ENCODE measurements at regions not wholly inside any gene's neighbourhood (a gene's known extent, or its start where the extent isn't known, plus 50 kb on each side); places are given as distances from the start of the nearest gene placed in this dataset.

DNA sequence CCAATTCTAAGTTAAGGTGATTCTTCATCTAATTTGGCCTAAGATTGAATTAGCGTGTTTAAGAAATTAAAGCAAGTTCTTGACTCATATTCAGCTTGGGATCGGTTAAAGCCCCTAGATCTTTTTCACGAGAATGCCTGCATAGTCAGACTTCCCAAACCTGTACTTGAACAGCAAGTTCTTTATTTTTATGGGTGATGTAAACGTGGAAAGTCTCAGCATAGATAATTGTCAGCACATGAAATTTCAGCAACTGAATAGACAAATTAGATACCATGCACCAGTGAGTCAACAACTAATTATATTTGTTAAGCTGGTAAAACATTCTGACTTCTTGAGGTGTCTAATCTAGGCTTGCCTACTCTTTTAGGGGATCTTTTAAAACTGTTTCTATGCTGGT, 183.1 kb upstream of the TNFAIP3 start:
- TF ChIP-seq, protein P1, sequence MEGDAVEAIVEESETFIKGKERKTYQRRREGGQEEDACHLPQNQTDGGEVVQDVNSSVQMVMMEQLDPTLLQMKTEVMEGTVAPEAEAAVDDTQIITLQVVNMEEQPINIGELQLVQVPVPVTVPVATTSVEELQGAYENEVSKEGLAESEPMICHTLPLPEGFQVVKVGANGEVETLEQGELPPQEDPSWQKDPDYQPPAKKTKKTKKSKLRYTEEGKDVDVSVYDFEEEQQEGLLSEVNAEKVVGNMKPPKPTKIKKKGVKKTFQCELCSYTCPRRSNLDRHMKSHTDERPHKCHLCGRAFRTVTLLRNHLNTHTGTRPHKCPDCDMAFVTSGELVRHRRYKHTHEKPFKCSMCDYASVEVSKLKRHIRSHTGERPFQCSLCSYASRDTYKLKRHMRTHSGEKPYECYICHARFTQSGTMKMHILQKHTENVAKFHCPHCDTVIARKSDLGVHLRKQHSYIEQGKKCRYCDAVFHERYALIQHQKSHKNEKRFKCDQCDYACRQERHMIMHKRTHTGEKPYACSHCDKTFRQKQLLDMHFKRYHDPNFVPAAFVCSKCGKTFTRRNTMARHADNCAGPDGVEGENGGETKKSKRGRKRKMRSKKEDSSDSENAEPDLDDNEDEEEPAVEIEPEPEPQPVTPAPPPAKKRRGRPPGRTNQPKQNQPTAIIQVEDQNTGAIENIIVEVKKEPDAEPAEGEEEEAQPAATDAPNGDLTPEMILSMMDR (IDR thresholded peaks at IDR 0.05), result no peak
- no peak for TF ChIP-seq POLR2A (IDR thresholded peaks at IDR 0.05)

Data from heart left ventricle (tissue), 13 donors.